GM12878 (cell line): ENCODE measurements at regions not wholly inside any gene's neighbourhood (a gene's known extent, or its start where the extent isn't known, plus 50 kb on each side); places are given as distances from the start of the nearest gene placed in this dataset.

Experiments used
- ATAC-seq: fragments of 200-7000 bp; cut with Tn5 transposase; 3 replicates; pipeline ENCODE4 v1.9.1; 2020; ENCODE audit warnings: mild to moderate bottlenecking, moderate library complexity
- BruUV-seq: library from RNA; stranded (reverse); fragments of 400-500 nt; replicated peaks from 2 replicates; lab custom pipeline; 2021; lab: Mats Ljungman, UMichigan
- CTCF ChIA-PET: fragments of 300-600 bp; sonication (Branson Sonifier 250); formaldehyde crosslinking; extraction: SDS; loops from one replicate; lab custom pipeline; 2021; ENCODE audit warnings: inconsistent platforms; lab: Yijun Ruan, JAX
- POLR2A ChIA-PET: fragments of 350-600 bp; formaldehyde crosslinking; extraction: SDS; loops from one replicate; lab custom pipeline; 2021; ENCODE audit warnings: inconsistent platforms; lab: Charles Lee
- RAD21 ChIA-PET: fragments of 300-600 bp; sonication (Branson Sonifier 250); formaldehyde crosslinking; loops from one replicate; lab custom pipeline; 2023; ENCODE audit warnings: antibody characterized with exemption; ENCODE audit not compliant: unreplicated experiment; lab: Charles Lee
- SMC1A ChIA-PET: fragments of 300-600 bp; sonication (Branson Sonifier 250); formaldehyde crosslinking; loops from one replicate; lab custom pipeline; 2023; ENCODE audit not compliant: unreplicated experiment, uncharacterized antibody; lab: Charles Lee
- DNase-seq: peaks from one replicate; pipeline ENCODE4 v3.0.0-alpha.2; 2011; ENCODE audit warnings: low read depth, low spot score
- FAIRE-seq: peaks from 3 replicates; lab custom pipeline; 2011; peaks lifted over from hg19 to GRCh38; lab: Jason Lieb, UNC
- H2AFZ ChIP-seq: 2 replicates; pipeline ENCODE4 v1.6.0; 2011; ENCODE audit warnings: low read depth, low read length, control low read depth; ENCODE audit not compliant: control insufficient read depth
- H3K27ac ChIP-seq: 2 replicates; pipeline ENCODE4 v1.5.1; 2011; ENCODE audit warnings: control low read depth; ENCODE audit not compliant: control insufficient read depth, insufficient read depth
- H3K27me3 ChIP-seq, 2 experiments: replicated peaks in 1 of 2; 2 replicates each; pipeline versions ENCODE4 v1.6.0 to v1.6.1; 2011; ENCODE audit warnings: low read length in 1 of 2; ENCODE audit not compliant: control insufficient read depth in 2 of 2, insufficient read depth in 2 of 2
- H3K36me3 ChIP-seq, 2 experiments: 2 replicates each; pipeline ENCODE4 v1.5.1; 2011; ENCODE audit warnings: low read length in 1 of 2; ENCODE audit not compliant: control insufficient read depth in 2 of 2, insufficient read depth in 2 of 2
- H3K4me1 ChIP-seq: 2 replicates; pipeline ENCODE4 v1.6.1; 2011; ENCODE audit warnings: mild to moderate bottlenecking, low read length, moderate library complexity, mixed read lengths; ENCODE audit not compliant: control insufficient read depth, insufficient read depth
- H3K4me2 ChIP-seq: 2 replicates; pipeline ENCODE4 v1.6.0; 2011; ENCODE audit warnings: control low read depth; ENCODE audit not compliant: control insufficient read depth, insufficient read depth
- H3K4me3 ChIP-seq: fragments of 200-600 bp; sonication (generic); 2 replicates; pipeline ENCODE4 v1.5.1; 2016
- H3K79me2 ChIP-seq: 2 replicates; pipeline ENCODE4 v1.6.0; 2011; ENCODE audit warnings: low read length; ENCODE audit not compliant: control insufficient read depth, insufficient read depth
- H3K9ac ChIP-seq: 2 replicates; pipeline ENCODE4 v1.8.0; 2011; ENCODE audit warnings: low read length, control low read depth, mixed read lengths; ENCODE audit not compliant: control insufficient read depth, insufficient read depth
- H3K9me3 ChIP-seq: replicated peaks from 3 replicates; pipeline ENCODE4 v1.5.1; 2011; ENCODE audit warnings: mild to moderate bottlenecking, low read length; ENCODE audit not compliant: control insufficient read depth, insufficient read depth
- H4K20me1 ChIP-seq: 2 replicates; pipeline ENCODE4 v1.6.0; 2011; ENCODE audit not compliant: control insufficient read depth, insufficient read depth
- BCL3 ChIP-seq: IDR thresholded peaks from 2 replicates; pipeline ENCODE4 v1.6.1; 2011; ENCODE audit warnings: borderline replicate concordance, low read depth, mild to moderate bottlenecking, moderate library complexity, low read length; ENCODE audit not compliant: insufficient read depth, poor library complexity, severe bottlenecking
- E2F4 ChIP-seq: IDR thresholded peaks from 2 replicates; pipeline ENCODE4 v1.6.1; 2012; ENCODE audit warnings: low read depth, low read length, improper control_type of control experiment
- EED ChIP-seq: sonication (generic); IDR thresholded peaks from 2 replicates; pipeline ENCODE4 v1.6.1; 2016; ENCODE audit warnings: antibody characterized with exemption, low read depth
- GATAD2B ChIP-seq: fragments of 450-650 bp; conservative IDR thresholded peaks from 2 replicates; pipeline ENCODE4 v1.6.1; 2017; ENCODE audit warnings: low read depth, mild to moderate bottlenecking, moderate library complexity
- NFXL1 ChIP-seq: fragments of 450-650 bp; IDR thresholded peaks from 2 replicates; pipeline ENCODE4 v1.6.1; 2017; ENCODE audit warnings: antibody characterized with exemption, mild to moderate bottlenecking, borderline replicate concordance
- NFYA ChIP-seq: IDR thresholded peaks from 2 replicates; pipeline ENCODE4 v1.6.1; 2011; ENCODE audit warnings: low read depth, mild to moderate bottlenecking, low read length, improper control_type of control experiment, borderline replicate concordance
- SPI1 ChIP-seq: IDR thresholded peaks from 2 replicates; pipeline ENCODE4 v1.6.1; 2011; ENCODE audit warnings: low read depth, mild to moderate bottlenecking, low read length, moderate library complexity, borderline replicate concordance; ENCODE audit not compliant: insufficient read depth
- SRF ChIP-seq, 2 experiments: IDR thresholded peaks; 2 replicates each; pipeline ENCODE4 v1.6.1; 2011; ENCODE audit warnings: low read depth in 2 of 2, low read length in 2 of 2, mild to moderate bottlenecking in 1 of 2, moderate library complexity in 1 of 2
- ZNF207 ChIP-seq: fragments of 450-650 bp; IDR thresholded peaks from 2 replicates; pipeline ENCODE4 v1.6.1; 2014; ENCODE audit warnings: antibody characterized with exemption, mild to moderate bottlenecking, borderline replicate concordance
- WGBS: methylation state at CpG from one replicate; pipeline ENCODE4 v1.1.6; 2016; ENCODE audit warnings: low lambda C conversion rate; ENCODE audit not compliant: insufficient replicate concordance, insufficient coverage; ENCODE audit errors: missing lambda C conversion rate; 5-methylcytosine and 5-hydroxymethylcytosine counted together
- in situ Hi-C: fragments of 300-500 bp; cut with MboI; formaldehyde crosslinking; loops from 9 replicates; pipeline ENCODE4 v1.14.3; 2018; ENCODE audit warnings: mixed read lengths
- intact Hi-C: fragments of 100-400 bp; cut with micrococcal nuclease; formaldehyde crosslinking; loops from one replicate; pipeline ENCODE4 v1.14.2; 2022; ENCODE audit not compliant: unreplicated experiment
- TF ChIP-seq, protein P1 (sequence below): fragments of 450-650 bp; IDR thresholded peaks from 2 replicates; pipeline ENCODE4 v1.6.1; 2017; ENCODE audit warnings: antibody characterized with exemption, mild to moderate bottlenecking, moderate library complexity
- TF ChIP-seq, protein P2 (sequence below): fragments of 150-350 bp; IDR thresholded peaks from 2 replicates; pipeline ENCODE4 v1.6.1; 2016; ENCODE audit warnings: low read depth, low read length

- FAIRE-seq = no peak
- Histone ChIP-seq H2AFZ (no peak overlapping the region), H3K79me2 (no peaks in the 10 kb centered on the region), H3K4me2 (no peak overlapping the region), H3K27me3 (no peaks in the 10 kb centered on the region), H3K4me3 (no peak overlapping the region)
- no TSS peak for BruUV-seq
- DNase-seq = no peak
- no peak for ATAC-seq
- in situ Hi-C loops = no loop called here
- CTCF ChIA-PET = no interaction called here
- 33% methylated on average over 1 of the region's 1 CpG for WGBS
- TF ChIP-seq E2F4 = no peak
- no peak for TF ChIP-seq EED
- TF ChIP-seq SPI1 = no peak
- TF ChIP-seq, protein P1, sequence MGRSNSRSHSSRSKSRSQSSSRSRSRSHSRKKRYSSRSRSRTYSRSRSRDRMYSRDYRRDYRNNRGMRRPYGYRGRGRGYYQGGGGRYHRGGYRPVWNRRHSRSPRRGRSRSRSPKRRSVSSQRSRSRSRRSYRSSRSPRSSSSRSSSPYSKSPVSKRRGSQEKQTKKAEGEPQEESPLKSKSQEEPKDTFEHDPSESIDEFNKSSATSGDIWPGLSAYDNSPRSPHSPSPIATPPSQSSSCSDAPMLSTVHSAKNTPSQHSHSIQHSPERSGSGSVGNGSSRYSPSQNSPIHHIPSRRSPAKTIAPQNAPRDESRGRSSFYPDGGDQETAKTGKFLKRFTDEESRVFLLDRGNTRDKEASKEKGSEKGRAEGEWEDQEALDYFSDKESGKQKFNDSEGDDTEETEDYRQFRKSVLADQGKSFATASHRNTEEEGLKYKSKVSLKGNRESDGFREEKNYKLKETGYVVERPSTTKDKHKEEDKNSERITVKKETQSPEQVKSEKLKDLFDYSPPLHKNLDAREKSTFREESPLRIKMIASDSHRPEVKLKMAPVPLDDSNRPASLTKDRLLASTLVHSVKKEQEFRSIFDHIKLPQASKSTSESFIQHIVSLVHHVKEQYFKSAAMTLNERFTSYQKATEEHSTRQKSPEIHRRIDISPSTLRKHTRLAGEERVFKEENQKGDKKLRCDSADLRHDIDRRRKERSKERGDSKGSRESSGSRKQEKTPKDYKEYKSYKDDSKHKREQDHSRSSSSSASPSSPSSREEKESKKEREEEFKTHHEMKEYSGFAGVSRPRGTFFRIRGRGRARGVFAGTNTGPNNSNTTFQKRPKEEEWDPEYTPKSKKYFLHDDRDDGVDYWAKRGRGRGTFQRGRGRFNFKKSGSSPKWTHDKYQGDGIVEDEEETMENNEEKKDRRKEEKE = no peak
- TF ChIP-seq GATAD2B = no peak
- no peak for TF ChIP-seq BCL3
- no peak for TF ChIP-seq ZNF207
- TF ChIP-seq SRF (IDR thresholded peaks at IDR 0.05; ENCODE audit: low read depth in 2 of 2, low read length in 2 of 2) = no peak
- TF ChIP-seq NFXL1 = no peak
- TF ChIP-seq, protein P2, sequence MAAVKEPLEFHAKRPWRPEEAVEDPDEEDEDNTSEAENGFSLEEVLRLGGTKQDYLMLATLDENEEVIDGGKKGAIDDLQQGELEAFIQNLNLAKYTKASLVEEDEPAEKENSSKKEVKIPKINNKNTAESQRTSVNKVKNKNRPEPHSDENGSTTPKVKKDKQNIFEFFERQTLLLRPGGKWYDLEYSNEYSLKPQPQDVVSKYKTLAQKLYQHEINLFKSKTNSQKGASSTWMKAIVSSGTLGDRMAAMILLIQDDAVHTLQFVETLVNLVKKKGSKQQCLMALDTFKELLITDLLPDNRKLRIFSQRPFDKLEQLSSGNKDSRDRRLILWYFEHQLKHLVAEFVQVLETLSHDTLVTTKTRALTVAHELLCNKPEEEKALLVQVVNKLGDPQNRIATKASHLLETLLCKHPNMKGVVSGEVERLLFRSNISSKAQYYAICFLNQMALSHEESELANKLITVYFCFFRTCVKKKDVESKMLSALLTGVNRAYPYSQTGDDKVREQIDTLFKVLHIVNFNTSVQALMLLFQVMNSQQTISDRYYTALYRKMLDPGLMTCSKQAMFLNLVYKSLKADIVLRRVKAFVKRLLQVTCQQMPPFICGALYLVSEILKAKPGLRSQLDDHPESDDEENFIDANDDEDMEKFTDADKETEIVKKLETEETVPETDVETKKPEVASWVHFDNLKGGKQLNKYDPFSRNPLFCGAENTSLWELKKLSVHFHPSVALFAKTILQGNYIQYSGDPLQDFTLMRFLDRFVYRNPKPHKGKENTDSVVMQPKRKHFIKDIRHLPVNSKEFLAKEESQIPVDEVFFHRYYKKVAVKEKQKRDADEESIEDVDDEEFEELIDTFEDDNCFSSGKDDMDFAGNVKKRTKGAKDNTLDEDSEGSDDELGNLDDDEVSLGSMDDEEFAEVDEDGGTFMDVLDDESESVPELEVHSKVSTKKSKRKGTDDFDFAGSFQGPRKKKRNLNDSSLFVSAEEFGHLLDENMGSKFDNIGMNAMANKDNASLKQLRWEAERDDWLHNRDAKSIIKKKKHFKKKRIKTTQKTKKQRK = no peak
- no peak for TF ChIP-seq NFYA
- TF ChIP-seq, all 136 proteins: peak for 0
- RAD21 ChIA-PET = no interaction called here
- no peaks in the 10 kb centered on the region for H3K4me1 ChIP-seq
- H3K27ac ChIP-seq = no peak overlapping the region
- intact Hi-C loops = no loop called here
- H3K9ac ChIP-seq = no peak overlapping the region
- POLR2A ChIA-PET = no interaction called here
- H3K9me3 ChIP-seq = no peaks in the 10 kb centered on the region
- no peaks in the 10 kb centered on the region for H3K36me3 ChIP-seq
- no peaks in the 10 kb centered on the region for H4K20me1 ChIP-seq
- SMC1A ChIA-PET = no interaction called here
Observed at GRCh38 chr13:76387566-76387965, 498.6 kb downstream of the KCTD12 start.
